BJ (cell line): ENCODE measurements at regions not wholly inside any gene's neighbourhood (a gene's known extent, or its start where the extent isn't known, plus 50 kb on each side); places are given as distances from the start of the nearest gene placed in this dataset.

Experiments used
- CTCF ChIA-PET: fragments of 350-600 bp; formaldehyde crosslinking; extraction: SDS; loops from one replicate; lab custom pipeline; 2021; ENCODE audit warnings: antibody characterized with exemption, inconsistent platforms; lab: Yijun Ruan, JAX
- POLR2A ChIA-PET: fragments of 300-600 bp; sonication (Branson Sonifier 250); formaldehyde crosslinking; extraction: SDS; loops from one replicate; lab custom pipeline; 2021; ENCODE audit warnings: antibody characterized with exemption; lab: Charles Lee
- DNase-seq: peaks from one replicate; pipeline ENCODE4 v3.0.0-alpha.2; 2011; ENCODE audit warnings: low read depth
- H3K27me3 ChIP-seq: 2 replicates; pipeline ENCODE4 v1.6.0; 2011; ENCODE audit warnings: low read length; ENCODE audit not compliant: control insufficient read depth, insufficient read depth
- H3K36me3 ChIP-seq: 2 replicates; pipeline ENCODE4 v1.5.1; 2011; ENCODE audit warnings: low read length; ENCODE audit not compliant: control insufficient read depth, insufficient read depth
- H3K4me3 ChIP-seq: 2 replicates; pipeline ENCODE4 v1.5.1; 2011; ENCODE audit warnings: low read depth, mild to moderate bottlenecking, control low read depth, low read length
- TF ChIP-seq, protein P1 (sequence below): IDR thresholded peaks from 2 replicates; pipeline ENCODE4 v1.5.1; 2011; ENCODE audit warnings: low read depth, mild to moderate bottlenecking, control low read depth, inconsistent platforms, low read length, moderate library complexity; ENCODE audit not compliant: insufficient read depth

DNA sequence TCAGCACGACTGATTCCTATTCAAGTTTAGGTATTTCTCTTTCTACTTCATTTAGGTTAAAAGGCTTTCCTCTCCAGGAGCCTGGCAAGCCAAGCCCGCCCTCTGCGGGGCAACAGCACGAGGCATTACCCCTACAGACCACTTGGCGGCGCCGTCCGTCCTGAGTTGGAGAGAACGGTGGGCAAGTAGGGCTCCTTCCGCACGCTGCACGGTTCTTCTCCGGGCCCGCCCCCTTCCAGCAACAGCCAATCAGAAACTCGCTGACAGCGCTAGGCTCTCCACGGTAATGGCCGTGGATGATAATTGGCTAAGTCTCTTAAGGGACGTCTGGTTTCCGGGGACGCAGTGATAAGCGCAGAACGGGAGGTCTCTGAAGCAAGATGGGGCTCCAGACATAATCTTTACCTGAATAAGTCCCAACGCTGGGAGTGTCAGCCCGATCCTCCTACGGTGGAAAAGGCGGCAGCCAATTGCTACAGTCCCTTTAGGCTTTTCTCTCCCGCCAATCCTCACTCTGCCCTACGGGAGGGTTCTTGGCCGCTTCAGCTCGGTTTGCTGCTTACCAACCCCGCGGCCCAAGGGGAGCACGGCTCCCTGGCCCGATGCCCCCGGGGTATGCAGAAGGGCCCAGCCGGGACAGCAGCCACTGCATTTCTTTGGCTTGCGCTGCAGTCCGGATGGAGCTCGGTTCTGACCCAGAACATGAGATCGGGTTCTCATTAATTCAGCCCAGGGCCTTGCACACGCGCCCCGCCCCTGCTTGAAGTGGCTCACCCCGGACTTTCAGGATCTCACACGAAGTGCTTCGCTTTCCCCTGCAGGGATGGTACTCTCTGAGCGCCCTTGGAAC, 206.9 kb upstream of the PKDCC start:
- ChIA-PET CTCF (interaction anchor here (0.9 to 4.2 kb wide), 7 partner anchors 11 to 288 kb away, joined by 3 to 48 read pairs (median 7); no protein-coding TSS in a partner anchor), POLR2A (no interaction called here)
- peak; percentile 84 for DNase-seq
- Histone ChIP-seq H3K27me3 (peaks cover 1% of the 10 kb centered on the region; the same call in 1 of the 2 replicates), H3K4me3 (peak overlapping the region; percentile 65), H3K36me3 (no peaks in the 10 kb centered on the region)
- TF ChIP-seq, protein P1, sequence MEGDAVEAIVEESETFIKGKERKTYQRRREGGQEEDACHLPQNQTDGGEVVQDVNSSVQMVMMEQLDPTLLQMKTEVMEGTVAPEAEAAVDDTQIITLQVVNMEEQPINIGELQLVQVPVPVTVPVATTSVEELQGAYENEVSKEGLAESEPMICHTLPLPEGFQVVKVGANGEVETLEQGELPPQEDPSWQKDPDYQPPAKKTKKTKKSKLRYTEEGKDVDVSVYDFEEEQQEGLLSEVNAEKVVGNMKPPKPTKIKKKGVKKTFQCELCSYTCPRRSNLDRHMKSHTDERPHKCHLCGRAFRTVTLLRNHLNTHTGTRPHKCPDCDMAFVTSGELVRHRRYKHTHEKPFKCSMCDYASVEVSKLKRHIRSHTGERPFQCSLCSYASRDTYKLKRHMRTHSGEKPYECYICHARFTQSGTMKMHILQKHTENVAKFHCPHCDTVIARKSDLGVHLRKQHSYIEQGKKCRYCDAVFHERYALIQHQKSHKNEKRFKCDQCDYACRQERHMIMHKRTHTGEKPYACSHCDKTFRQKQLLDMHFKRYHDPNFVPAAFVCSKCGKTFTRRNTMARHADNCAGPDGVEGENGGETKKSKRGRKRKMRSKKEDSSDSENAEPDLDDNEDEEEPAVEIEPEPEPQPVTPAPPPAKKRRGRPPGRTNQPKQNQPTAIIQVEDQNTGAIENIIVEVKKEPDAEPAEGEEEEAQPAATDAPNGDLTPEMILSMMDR = peak; percentile 99

DNA sequence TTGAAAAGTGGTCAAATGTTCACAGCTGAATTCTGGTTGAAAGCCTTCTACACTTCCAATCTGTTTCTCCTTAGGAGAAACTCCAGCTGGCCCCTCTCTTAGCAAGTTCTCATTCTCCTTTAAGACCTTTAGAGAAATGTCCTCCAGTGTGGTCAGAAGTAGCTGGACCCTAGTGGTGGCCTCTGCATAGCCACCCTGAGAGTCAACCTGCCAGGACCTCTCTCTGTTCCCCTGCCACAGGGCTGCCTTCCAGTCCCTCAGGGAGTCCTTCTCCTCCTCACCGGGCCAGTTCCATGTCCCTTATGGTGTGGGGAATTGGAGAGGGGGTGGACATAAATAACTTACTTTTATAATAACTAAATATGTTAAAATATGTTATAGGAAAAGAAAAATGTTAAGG, 200.9 kb upstream of the PKDCC start:
- POLR2A ChIA-PET = no interaction called here
- Histone ChIP-seq H3K27me3 (peaks cover 2% of the 10 kb centered on the region), H3K36me3 (no peaks in the 10 kb centered on the region), H3K4me3 (no peak overlapping the region)
- CTCF ChIA-PET = interaction anchor here (0.8 to 12.3 kb wide), 5 partner anchors 8 to 240 kb away, joined by 3 to 318 read pairs (median 4); no protein-coding TSS in a partner anchor
- TF ChIP-seq, protein P1 = no peak
- DNase-seq = no peak

DNA sequence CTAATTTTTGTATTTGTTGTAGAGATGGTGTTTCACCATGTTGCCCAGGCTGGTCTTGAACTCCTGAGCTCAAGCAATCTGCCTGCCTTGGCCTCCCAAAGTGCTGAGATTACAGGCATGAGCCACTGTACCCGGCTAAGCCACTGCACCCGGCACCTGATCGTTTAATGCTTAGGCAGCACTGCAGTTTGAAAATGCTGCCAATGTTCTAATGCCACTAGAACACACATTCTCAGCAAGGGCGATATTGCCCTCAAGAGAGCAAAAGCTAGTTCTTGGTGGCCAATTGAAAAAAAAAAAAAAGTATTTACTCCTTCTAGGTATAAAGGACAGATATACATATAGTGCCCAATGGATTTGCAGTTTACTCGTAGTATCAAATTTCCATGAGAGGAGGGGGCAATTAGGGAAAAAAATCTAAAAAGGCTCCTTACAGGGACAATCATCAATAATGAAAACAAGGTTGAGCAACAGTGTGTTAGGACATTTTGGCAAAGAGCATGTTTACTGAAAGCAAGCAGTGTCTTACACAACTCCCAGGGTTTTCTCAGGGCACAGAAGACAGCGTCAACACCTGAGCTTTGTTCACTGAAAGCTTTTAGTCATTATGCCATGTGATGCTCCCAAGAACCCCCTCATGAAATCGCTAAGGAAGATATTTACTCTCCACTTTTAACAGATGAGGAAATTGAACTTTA, 199.9 kb upstream of the PKDCC start:
- ChIA-PET CTCF (interaction anchor here (1.5 to 12.3 kb wide), 4 partner anchors 12 to 239 kb away, joined by 4 to 318 read pairs (median 74); no protein-coding TSS in a partner anchor), POLR2A (no interaction called here)
- DNase-seq = no peak

GRCh38 chr2:41851554-41851953, 196.3 kb upstream of the PKDCC start:
- TF ChIP-seq, protein P1 = no peak
- ChIA-PET POLR2A (no interaction called here), CTCF (interaction anchor here (0.6 to 12.3 kb wide), 6 partner anchors 8 to 622 kb away, joined by 4 to 318 read pairs (median 26); no protein-coding TSS in a partner anchor)
- no peak for DNase-seq
- Histone ChIP-seq H3K36me3 (no peaks in the 10 kb centered on the region), H3K4me3 (no peak overlapping the region), H3K27me3 (peaks cover 2% of the 10 kb centered on the region)

More for the DNA sequence above, 199.9 kb upstream of the PKDCC start:
- TF ChIP-seq, protein P1 = no peak
- Histone ChIP-seq H3K36me3 (no peaks in the 10 kb centered on the region), H3K27me3 (peaks cover 2% of the 10 kb centered on the region), H3K4me3 (no peak overlapping the region)
